GM12878 (cell line): ENCODE measurements at regions not wholly inside any gene's neighbourhood (a gene's known extent, or its start where the extent isn't known, plus 50 kb on each side); places are given as distances from the start of the nearest gene placed in this dataset.

ENCODE experiments used
- ATAC-seq: fragments of 200-7000 bp; cut with Tn5 transposase; 3 replicates; pipeline ENCODE4 v1.9.1; 2020; ENCODE audit warnings: mild to moderate bottlenecking, moderate library complexity
- BruUV-seq: library from RNA; stranded (reverse); fragments of 400-500 nt; replicated peaks from 2 replicates; lab custom pipeline; 2021; lab: Mats Ljungman, UMichigan
- CTCF ChIA-PET: fragments of 300-600 bp; sonication (Branson Sonifier 250); formaldehyde crosslinking; extraction: SDS; loops from one replicate; lab custom pipeline; 2021; ENCODE audit warnings: inconsistent platforms; lab: Yijun Ruan, JAX
- POLR2A ChIA-PET: fragments of 350-600 bp; formaldehyde crosslinking; extraction: SDS; loops from one replicate; lab custom pipeline; 2021; ENCODE audit warnings: inconsistent platforms; lab: Charles Lee
- RAD21 ChIA-PET: fragments of 300-600 bp; sonication (Branson Sonifier 250); formaldehyde crosslinking; loops from one replicate; lab custom pipeline; 2023; ENCODE audit warnings: antibody characterized with exemption; ENCODE audit not compliant: unreplicated experiment; lab: Charles Lee
- SMC1A ChIA-PET: fragments of 300-600 bp; sonication (Branson Sonifier 250); formaldehyde crosslinking; loops from one replicate; lab custom pipeline; 2023; ENCODE audit not compliant: unreplicated experiment, uncharacterized antibody; lab: Charles Lee
- DNase-seq: peaks from one replicate; pipeline ENCODE4 v3.0.0-alpha.2; 2011; ENCODE audit warnings: low read depth, low spot score
- FAIRE-seq: peaks from 3 replicates; lab custom pipeline; 2011; peaks lifted over from hg19 to GRCh38; lab: Jason Lieb, UNC
- H2AFZ ChIP-seq: 2 replicates; pipeline ENCODE4 v1.6.0; 2011; ENCODE audit warnings: low read depth, low read length, control low read depth; ENCODE audit not compliant: control insufficient read depth
- H3K27ac ChIP-seq: 2 replicates; pipeline ENCODE4 v1.5.1; 2011; ENCODE audit warnings: control low read depth; ENCODE audit not compliant: control insufficient read depth, insufficient read depth
- H3K27me3 ChIP-seq, 2 experiments: replicated peaks in 1 of 2; 2 replicates each; pipeline versions ENCODE4 v1.6.0 to v1.6.1; 2011; ENCODE audit warnings: low read length in 1 of 2; ENCODE audit not compliant: control insufficient read depth in 2 of 2, insufficient read depth in 2 of 2
- H3K36me3 ChIP-seq, 2 experiments: 2 replicates each; pipeline ENCODE4 v1.5.1; 2011; ENCODE audit warnings: low read length in 1 of 2; ENCODE audit not compliant: control insufficient read depth in 2 of 2, insufficient read depth in 2 of 2
- H3K4me1 ChIP-seq: 2 replicates; pipeline ENCODE4 v1.6.1; 2011; ENCODE audit warnings: mild to moderate bottlenecking, low read length, moderate library complexity, mixed read lengths; ENCODE audit not compliant: control insufficient read depth, insufficient read depth
- H3K4me2 ChIP-seq: 2 replicates; pipeline ENCODE4 v1.6.0; 2011; ENCODE audit warnings: control low read depth; ENCODE audit not compliant: control insufficient read depth, insufficient read depth
- H3K4me3 ChIP-seq: fragments of 200-600 bp; sonication (generic); 2 replicates; pipeline ENCODE4 v1.5.1; 2016
- H3K79me2 ChIP-seq: 2 replicates; pipeline ENCODE4 v1.6.0; 2011; ENCODE audit warnings: low read length; ENCODE audit not compliant: control insufficient read depth, insufficient read depth
- H3K9ac ChIP-seq: 2 replicates; pipeline ENCODE4 v1.8.0; 2011; ENCODE audit warnings: low read length, control low read depth, mixed read lengths; ENCODE audit not compliant: control insufficient read depth, insufficient read depth
- H3K9me3 ChIP-seq: replicated peaks from 3 replicates; pipeline ENCODE4 v1.5.1; 2011; ENCODE audit warnings: mild to moderate bottlenecking, low read length; ENCODE audit not compliant: control insufficient read depth, insufficient read depth
- H4K20me1 ChIP-seq: 2 replicates; pipeline ENCODE4 v1.6.0; 2011; ENCODE audit not compliant: control insufficient read depth, insufficient read depth
- BACH1 ChIP-seq: fragments of 450-650 bp; IDR thresholded peaks from 2 replicates; pipeline ENCODE4 v1.6.1; 2017; ENCODE audit warnings: mild to moderate bottlenecking, borderline replicate concordance
- CREM ChIP-seq: IDR thresholded peaks from 2 replicates; pipeline ENCODE4 v1.6.1; 2014; ENCODE audit warnings: antibody characterized with exemption, low read depth
- HCFC1 ChIP-seq: fragments of 150-350 bp; IDR thresholded peaks from 2 replicates; pipeline ENCODE4 v1.6.1; 2014; ENCODE audit warnings: low read length
- KAT2A ChIP-seq: conservative IDR thresholded peaks from 2 replicates; pipeline ENCODE4 v1.6.1; 2011; ENCODE audit warnings: low read depth, low read length; ENCODE audit not compliant: control insufficient read depth
- KLF5 ChIP-seq: fragments of 450-650 bp; IDR thresholded peaks from 2 replicates; pipeline ENCODE4 v1.6.1; 2014; ENCODE audit warnings: mild to moderate bottlenecking; ENCODE audit not compliant: partially characterized antibody
- NFYA ChIP-seq: IDR thresholded peaks from 2 replicates; pipeline ENCODE4 v1.6.1; 2011; ENCODE audit warnings: low read depth, mild to moderate bottlenecking, low read length, improper control_type of control experiment, borderline replicate concordance
- RELA ChIP-seq: fragments of 450-650 bp; IDR thresholded peaks from 2 replicates; pipeline ENCODE4 v1.8.0; 2014; ENCODE audit warnings: borderline replicate concordance; ENCODE audit not compliant: partially characterized antibody
- RFX5 ChIP-seq: IDR thresholded peaks from 2 replicates; pipeline ENCODE4 v1.6.1; 2011; ENCODE audit warnings: low read depth, low read length, improper control_type of control experiment
- TCF3 ChIP-seq: IDR thresholded peaks from 2 replicates; pipeline ENCODE4 v1.6.1; 2012; ENCODE audit warnings: low read depth, mild to moderate bottlenecking, low read length, borderline replicate concordance; ENCODE audit not compliant: insufficient read depth
- ZBED1 ChIP-seq: IDR thresholded peaks from 2 replicates; pipeline ENCODE4 v1.6.1; 2016; ENCODE audit warnings: borderline replicate concordance
- ZBTB40 ChIP-seq: fragments of 450-650 bp; IDR thresholded peaks from 2 replicates; pipeline ENCODE4 v1.6.1; 2016; ENCODE audit warnings: mild to moderate bottlenecking, moderate library complexity, borderline replicate concordance
- WGBS: methylation state at CpG from one replicate; pipeline ENCODE4 v1.1.6; 2016; ENCODE audit warnings: low lambda C conversion rate; ENCODE audit not compliant: insufficient replicate concordance, insufficient coverage; ENCODE audit errors: missing lambda C conversion rate; 5-methylcytosine and 5-hydroxymethylcytosine counted together
- in situ Hi-C: fragments of 300-500 bp; cut with MboI; formaldehyde crosslinking; loops from 9 replicates; pipeline ENCODE4 v1.14.3; 2018; ENCODE audit warnings: mixed read lengths
- intact Hi-C: fragments of 100-400 bp; cut with micrococcal nuclease; formaldehyde crosslinking; loops from one replicate; pipeline ENCODE4 v1.14.2; 2022; ENCODE audit not compliant: unreplicated experiment
- TF ChIP-seq, protein P1 (sequence below): IDR thresholded peaks from 2 replicates; pipeline ENCODE4 v1.6.1; 2011; ENCODE audit warnings: borderline replicate concordance, low read depth, mild to moderate bottlenecking, moderate library complexity, low read length; ENCODE audit not compliant: insufficient read depth, poor library complexity, severe bottlenecking

GRCh38 chr18:78085241-78086185, 835.9 kb downstream of the GALR1 start:
- no peak for FAIRE-seq
- WGBS: 71% methylated on average over 43 of the region's 43 CpGs
- Histone ChIP-seq H4K20me1 (no peaks in the 10 kb centered on the region), H3K27ac (no peak overlapping the region), H3K4me3 (no peak overlapping the region), H3K9me3 (no peaks in the 10 kb centered on the region; the same call in 2 of the 3 replicates), H3K9ac (no peak overlapping the region), H3K36me3 (no peaks in the 10 kb centered on the region), H3K79me2 (no peaks in the 10 kb centered on the region), H2AFZ (no peak overlapping the region), H3K27me3 (no peaks in the 10 kb centered on the region), H3K4me1 (no peaks in the 10 kb centered on the region), H3K4me2 (no peak overlapping the region)
- TF ChIP-seq ZBED1: no peak
- TF ChIP-seq RELA: no peak
- TF ChIP-seq NFYA: no peak
- TF ChIP-seq RFX5: no peak
- no peak for TF ChIP-seq HCFC1
- TF ChIP-seq KLF5: no peak
- no peak for TF ChIP-seq ZBTB40
- no peak for TF ChIP-seq KAT2A
- TF ChIP-seq, protein P1, sequence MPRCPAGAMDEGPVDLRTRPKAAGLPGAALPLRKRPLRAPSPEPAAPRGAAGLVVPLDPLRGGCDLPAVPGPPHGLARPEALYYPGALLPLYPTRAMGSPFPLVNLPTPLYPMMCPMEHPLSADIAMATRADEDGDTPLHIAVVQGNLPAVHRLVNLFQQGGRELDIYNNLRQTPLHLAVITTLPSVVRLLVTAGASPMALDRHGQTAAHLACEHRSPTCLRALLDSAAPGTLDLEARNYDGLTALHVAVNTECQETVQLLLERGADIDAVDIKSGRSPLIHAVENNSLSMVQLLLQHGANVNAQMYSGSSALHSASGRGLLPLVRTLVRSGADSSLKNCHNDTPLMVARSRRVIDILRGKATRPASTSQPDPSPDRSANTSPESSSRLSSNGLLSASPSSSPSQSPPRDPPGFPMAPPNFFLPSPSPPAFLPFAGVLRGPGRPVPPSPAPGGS: no peak
- TF ChIP-seq CREM: no peak
- TF ChIP-seq TCF3: no peak
- no peak for TF ChIP-seq BACH1
- ChIA-PET RAD21 (no interaction called here), POLR2A (no interaction called here), SMC1A (no interaction called here), CTCF (no interaction called here)
- no peak for DNase-seq
- BruUV-seq: no TSS peak
- intact Hi-C loops (no loop called here), in situ Hi-C loops (no loop called here)
- ATAC-seq: no peak
